ENCODE measurements at regions not wholly inside any gene's neighbourhood (a gene's known extent, or its start where the extent isn't known, plus 50 kb on each side); places are given as distances from the start of the nearest gene placed in this dataset.
"Not testable (repeated sequence)": the region's sequence is repeated elsewhere in the genome, so short reads cannot be mapped to it uniquely, and the experiment has no call there.

DNA sequence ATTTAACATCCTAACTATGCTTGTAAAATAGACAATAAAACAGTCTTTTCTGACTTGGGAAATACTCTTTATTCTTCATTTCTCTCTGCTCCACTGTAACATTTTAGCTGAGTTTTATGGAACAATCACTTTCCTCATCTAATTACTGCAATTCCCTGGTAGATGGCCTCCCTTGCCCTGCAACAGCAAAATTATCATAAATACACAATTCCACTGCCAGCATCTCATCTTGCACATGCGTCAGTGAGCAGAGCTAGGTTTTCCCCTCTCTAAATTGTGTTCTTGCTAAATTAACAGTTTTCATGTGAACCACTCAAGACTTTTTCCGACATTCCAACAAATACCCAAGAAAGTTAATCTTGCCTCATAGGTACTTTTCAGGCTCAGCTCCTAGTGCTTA is 920.9 kb upstream of the GOT2 start:
- no peak for DNase-seq

DNA sequence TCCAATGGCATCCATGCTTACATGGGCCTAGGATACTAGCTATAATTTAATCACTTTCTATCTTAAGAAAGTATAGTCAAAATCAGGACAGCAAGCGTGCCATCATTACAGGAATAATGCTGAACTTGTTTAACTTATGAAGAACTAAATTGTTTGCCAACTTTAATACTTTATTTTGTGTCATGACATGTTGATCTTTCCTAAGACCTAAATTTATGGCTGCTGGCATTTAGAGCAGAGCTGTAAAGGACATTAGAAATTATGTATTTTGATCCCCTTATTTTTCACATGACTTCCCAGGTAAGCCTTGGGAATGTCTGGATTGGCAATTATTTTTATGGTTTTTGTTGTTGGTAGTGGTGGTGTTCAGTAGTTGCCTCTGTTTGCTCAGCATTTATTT is 920.3 kb upstream of the GOT2 start:
- DNase-seq: no peak

DNA sequence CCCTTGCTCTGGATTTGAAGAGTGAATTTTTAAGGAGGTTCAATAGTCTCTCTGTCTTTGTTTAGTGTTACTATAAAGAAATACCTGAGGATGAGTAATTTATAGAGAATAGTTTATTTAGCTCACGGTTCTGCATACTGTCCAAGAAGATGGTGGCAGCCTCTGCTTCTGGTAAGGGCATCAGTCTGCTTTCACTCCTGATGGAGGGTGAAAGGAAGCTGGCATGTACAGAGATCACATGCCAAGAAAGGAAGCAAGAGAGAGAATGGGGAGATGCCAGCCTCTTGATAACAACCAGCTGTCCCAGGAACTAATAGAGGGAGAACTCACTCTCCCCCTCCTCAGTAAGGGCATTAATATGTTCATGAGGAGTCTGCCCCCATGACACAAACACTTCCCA is 917.5 kb upstream of the GOT2 start:
- no peak for DNase-seq

DNA sequence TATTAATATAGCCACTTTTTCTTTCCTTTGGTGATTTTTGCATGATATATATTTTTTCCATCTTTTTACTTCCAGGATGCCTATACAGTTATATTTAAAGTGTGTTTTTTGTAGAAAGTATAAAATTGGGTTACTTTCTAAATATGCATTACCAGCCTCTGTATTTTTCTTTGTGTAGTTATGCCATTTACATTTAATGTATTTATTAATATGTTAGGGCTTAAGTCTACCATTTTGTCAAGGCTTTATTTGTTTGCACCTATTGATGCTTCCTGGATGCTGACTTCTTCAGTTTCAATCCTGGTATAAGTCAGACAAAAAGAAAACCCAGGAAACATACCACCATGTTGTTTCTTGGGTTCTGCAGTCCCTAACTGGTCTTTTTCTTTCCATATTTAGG is 911.1 kb upstream of the GOT2 start:
- DNase-seq: no peak

DNA sequence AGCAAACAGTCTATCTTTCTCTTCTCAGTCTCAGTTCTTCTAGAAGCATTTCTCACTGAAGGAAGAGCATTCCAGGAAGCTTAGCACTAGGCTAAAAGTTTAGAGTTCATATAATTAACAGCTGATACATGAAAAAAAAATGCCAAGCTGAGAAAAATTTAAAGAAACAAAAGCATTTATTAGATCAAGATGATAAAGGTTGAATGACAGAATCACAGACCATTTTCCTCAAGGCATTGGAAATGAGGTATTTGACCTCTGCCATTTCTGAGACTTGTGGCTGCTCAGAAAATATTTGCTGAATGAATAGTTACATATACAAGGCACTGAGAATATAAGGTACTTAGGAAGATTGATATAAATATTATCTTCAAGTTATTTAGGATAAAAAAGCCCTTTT is 901.6 kb upstream of the GOT2 start:
- no peak for DNase-seq

DNA sequence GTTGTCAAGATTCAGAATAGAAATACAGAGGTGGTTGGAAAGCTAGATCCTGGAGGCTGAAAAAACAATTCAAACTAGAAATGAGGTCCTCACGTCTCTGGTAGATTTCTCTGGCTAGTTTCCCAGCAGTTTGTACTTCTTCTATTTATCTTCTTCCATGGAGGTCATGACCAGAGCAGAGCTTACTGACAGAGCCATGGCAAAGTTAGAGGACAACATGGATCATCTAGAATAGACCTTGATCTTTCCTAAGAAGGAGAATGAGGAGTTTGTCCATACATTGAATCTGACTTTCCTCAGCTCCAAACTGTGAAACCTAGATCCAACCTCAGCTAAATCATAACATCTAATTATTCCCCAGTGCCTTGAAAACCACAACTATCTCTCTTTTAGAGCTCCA is 900.8 kb upstream of the GOT2 start:
- no peak for DNase-seq

DNA sequence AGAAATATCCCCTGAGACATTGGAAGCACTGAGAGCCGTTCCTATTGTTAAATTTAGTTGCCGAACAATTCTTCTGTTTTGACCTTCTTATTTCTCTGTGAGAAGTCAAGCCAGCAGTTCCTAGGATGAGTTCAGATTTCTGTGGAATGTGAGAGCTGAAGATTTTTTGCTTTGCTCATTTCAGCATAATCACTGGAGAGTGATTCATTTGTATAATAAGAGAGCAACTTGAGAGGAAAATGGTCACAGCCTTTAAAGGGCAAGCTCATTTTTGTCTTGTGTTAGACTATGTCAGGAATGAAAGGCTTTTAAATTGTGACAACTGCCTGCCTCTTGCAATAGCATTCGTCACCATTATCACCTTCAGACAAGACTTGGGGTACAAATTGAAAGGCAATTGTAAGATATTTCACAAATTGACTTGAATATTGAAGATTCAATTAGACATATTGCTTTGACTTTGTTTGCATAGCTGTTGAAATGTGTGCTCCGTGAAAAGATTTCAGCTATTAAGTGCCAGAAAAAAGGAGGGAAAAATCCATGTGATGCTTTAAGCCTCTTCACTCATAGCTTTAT is 900.0 kb upstream of the GOT2 start:
- no peak for DNase-seq

DNA sequence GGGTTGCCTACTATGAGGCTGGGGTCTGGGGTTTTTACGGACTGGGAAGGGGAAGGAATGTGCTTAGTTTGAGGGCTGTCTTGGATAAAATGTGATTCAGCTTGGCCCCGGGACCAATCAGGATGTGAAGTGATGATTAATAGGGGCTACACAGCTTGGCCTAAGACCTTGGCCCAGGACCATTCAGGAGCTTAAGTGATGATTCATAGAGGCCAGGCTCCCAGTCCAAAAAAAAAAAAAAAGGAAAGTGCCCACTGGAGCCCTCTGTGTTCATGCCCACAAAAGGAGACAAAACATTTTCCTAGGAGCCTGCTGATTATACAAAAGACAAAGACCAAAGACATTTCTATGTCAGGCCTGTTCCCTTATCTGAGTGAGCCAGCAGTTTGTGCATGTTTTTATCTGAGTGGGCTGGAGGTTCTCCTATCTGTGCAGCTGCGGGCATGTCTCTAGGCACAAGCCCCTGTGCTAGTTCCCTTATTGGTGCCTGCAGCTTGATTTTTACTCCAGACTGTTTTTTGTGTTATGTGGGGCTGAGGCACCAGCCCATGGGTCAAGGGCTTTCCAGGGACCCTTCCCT is 898.2 kb upstream of the GOT2 start:
- DNase-seq: no peak

DNA sequence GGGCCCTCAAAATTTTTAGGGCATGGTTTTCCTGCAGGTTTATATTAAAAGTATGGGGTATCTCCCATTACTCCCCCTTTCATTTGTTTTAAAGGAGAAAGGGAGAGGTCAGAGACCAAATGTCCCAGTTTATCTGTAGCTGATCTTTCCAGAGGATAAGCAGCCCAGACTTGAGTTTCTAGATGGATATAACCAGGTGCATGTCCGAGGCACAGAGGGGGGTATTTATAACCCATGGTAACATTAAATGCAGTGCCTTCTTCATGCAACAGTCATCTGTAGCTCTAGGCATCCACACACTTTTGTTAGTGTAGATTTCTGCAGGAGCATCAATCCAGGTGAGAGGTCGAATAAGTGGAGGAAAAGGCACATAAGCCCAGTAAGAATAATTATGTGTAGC is 890.3 kb upstream of the GOT2 start:
- not testable (repeated sequence) for DNase-seq

DNA sequence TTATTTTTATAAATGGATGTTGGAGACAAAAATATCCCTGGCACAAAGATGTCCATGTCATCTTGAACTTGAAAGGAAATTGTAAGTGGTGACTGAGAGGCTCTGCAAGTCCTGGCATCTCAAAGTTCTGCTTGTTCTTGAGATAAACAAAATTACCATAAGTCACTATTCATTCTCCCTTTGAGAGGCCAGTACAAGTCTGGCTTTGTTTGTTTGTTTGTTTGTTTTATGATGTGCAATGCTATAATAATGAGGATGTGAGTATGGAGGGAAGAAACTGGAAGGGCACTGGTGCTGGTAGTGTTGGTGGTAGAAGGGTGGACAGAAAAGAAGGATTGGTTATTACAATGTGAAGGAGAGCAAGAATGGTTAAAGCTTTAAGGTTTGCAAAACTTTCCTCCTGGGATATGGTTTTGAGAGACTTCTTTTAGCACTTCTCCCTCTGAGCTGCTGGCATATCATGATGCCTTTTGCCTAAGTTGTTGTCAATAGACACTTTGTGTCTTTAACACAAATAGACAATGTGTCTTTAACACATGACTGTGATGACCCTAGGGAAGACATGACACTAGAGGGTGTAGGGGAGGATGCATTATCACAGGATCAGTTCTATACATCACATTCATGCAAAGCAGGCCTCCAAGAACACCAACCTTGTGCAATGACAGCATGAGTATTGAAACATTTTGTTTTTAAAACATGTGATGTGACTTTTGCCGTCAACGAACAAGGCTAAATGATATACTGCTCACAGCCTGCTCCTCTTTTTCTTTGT is 880.5 kb upstream of the GOT2 start:
- DNase-seq: no peak

DNA sequence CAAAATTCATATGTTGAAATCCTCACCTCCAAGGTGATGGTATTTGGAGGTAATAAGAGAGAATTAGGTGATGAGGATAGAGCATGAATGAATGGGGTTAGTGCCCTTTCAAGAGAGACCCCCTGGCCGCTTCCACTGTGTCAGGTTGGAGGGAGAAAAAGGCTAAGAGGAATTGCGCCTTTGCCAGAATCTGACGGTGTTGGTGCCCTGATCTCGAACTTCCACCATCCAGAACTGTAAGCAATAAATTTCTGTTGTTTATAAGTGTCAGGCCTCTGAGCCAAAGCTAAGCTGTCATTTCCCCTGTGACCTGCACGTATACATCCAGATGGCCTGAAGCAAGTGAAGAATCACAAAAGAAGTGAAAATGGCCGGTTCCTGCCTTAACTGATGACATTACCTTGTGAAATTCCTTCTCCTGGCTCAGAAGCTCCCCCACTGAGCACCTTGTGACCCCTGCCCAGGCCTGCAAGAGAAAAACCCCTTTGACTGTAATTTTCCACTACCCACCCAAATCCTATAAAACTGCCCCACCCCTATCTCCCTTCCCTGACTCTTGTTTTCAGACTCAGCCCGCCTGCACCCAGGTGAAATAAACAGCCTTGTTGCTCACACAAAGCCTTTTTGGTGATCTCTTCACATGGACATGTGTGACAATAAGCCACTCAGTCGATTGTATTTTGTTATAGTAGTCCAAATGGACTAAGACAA is 878.9 kb upstream of the GOT2 start:
- DNase-seq: not testable (repeated sequence)

DNA sequence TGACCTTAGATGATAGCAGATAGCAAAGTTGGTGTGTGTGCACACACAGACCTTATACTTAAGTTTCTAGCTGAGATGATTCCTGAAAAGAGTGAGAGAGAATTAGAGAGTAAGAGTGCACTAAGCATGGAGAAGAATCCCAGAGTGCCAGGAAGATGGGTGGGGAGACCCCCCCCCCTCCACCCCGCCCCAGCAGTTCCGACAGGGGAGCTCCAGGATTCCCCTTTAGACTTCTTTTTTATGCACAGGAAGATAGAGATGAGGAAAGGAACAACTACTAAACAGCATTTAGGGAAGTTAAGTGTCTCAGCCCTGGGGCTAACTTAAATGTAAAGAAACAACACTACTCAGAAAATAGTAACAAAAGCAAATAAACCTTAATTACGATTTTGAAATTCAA is 878.0 kb upstream of the GOT2 start:
- no peak for DNase-seq

DNA sequence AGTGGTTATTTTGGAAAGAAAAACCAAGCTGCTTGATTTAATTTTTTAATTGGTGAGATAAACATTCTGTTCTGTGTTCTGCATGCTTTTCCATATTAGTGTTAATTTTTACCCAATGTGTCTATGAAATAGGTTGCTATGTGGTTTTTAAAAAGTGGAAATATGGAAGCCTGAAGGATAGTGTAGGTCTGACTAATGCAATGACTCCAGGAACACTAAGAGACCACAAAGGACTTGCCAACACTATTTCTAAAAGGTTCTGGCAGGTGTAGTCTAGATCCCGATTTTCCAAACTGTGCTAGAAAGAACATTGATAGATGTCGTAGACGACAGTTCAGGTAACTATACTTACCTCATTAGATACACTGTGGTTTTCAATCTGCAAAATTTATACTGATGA is 877.4 kb upstream of the GOT2 start:
- DNase-seq: no peak

DNA sequence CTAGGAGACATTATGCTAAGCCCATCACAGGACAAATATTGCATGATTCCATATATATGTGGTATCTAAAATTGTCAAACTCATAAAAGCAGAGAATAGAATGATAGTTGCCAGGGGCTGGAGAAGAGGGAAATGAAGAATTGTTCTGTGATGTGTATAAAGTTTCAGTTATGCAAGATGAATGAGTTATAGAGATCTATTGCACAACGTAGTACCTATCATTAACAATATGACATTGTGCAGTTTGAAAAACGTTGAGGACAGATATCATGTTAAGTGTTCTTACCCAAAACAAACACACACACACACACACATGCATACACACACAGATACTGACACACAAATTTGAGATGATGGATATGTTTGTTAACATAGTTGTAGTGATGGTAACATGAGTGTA is 871.6 kb upstream of the GOT2 start:
- no peak for DNase-seq

DNA sequence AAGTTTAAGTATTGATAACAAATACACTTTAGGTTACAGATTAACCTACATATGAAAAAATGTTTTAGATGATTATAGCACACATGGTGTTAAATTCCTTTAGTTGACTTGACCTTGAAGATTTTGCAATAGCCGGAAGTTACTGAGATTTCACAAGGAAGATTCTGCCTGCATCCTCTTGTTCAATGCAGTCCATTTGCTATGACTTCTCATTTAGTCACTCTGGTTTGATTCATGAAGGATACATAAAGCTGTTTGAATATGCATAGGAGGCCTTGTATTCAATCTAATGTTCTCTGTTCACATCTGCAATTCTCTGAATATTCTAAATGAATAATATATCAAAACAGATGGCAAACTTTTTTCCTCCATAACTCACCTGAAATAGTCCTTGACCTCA is 870.2 kb upstream of the GOT2 start:
- no peak for DNase-seq

DNA sequence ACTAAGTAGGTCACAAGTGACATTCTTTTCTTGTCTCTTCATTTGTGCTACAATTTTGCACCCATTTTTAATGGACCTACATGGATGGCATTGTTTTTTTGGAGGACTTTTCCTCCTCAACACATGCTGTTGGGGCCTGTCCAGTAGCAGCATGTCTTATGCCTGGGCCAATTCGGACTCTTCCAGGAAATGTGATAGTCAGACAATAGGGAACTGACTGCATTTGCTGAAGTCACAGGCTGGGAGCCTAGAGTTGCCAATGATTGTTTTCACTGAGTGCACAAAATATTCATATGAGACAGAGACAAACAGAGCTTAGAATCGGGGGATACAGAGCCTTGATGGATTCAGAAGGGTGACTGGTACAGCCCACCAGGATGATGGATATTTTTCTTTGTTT is 867.3 kb upstream of the GOT2 start:
- DNase-seq: no peak

DNA sequence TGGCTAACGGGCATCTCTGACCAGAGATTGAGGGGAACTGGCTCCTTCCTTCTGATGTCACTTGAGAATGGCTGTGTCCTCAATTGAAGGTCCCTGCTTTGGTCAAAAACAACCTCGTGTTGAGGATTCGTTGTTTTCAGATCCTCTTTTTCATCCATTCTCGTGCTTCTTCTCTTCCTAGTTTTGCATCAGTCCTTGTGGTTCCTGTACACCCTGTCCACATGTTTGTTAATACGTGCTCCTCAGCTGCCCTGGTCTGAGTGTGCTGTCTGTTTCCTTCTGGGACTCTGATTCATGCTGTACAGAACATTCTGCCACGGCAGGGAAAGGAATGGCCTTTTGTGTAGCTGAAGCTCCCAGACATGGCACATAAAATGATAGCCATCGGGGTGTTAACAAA is 863.2 kb upstream of the GOT2 start:
- no peak for DNase-seq

DNA sequence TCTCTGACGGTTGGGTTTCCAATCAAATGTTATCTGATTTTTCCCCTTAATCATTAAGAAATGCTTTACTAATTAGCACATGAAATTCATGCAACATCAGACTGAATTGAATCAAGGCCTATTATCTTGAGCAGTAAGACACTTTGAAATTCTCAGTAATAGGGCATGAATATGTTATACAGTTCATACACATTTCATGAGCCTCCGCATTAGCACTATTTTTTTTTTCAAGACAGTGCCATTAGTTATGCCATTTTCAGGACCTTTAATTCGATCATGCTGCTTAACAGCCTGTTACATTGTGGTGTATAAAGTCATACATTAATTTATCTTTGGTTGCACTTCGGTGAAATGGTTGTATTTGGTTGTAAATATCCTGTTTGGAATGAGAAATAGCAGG is 862.6 kb upstream of the GOT2 start:
- no peak for DNase-seq

DNA sequence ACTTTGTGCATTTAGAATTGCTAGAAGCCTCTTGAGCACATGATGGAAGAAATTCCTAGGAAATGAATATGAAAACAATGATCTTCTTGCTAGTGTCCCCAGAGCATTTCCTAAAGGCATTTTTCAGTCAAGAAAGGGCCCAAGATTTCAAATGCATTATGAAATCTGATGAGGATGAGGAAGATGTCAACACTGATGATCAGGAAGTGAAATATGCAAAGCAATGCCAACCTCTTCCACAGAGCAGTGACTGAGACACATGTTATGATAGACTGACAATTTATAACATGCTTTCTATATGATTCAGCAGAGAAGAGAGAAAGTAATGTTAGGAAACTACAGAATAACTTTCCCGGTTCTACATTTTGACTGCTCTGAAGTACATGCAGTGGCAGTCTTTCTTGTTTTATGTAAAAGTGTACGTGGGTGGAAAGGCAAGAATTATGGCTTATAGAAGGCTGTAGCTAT is 859.1 kb upstream of the GOT2 start:
- peak; percentile 1 for DNase-seq

DNA sequence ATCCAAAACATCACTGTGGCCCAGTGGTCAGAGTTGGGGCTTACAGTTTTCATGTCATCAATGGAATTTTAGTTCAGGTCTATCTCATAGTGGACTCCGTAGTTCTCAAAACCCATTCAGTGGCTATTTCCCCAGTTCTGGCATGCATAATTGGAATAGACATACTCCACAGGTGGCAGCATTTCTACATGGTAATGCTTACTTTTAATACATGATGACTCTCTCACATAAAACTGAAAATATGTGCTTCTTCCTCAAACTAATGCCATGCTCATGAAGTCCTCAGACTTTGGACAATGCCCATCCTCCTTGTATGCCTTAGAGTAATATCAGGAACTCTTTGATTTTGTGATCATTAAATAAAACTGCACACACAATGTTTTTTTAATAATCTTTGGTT is 857.4 kb upstream of the GOT2 start:
- no peak for DNase-seq

DNA sequence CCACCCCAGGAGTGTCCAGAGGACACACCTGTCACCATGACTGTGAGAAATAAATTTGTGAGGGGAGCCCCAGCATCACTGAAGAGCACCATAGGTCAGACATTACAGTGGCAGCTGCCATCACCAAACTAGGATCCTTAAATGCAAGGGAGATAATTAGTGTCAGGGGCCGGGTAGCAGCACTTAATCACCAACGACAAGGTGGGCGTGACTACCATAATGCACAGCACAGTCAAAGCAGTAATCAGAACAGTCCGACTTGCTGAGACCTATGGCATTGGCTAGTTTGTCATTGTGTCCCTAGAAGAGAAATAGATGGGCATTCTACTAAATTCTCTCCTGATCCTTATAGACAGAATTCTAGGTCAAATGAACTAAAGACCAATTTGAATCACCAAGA is 856.7 kb upstream of the GOT2 start:
- no peak for DNase-seq

DNA sequence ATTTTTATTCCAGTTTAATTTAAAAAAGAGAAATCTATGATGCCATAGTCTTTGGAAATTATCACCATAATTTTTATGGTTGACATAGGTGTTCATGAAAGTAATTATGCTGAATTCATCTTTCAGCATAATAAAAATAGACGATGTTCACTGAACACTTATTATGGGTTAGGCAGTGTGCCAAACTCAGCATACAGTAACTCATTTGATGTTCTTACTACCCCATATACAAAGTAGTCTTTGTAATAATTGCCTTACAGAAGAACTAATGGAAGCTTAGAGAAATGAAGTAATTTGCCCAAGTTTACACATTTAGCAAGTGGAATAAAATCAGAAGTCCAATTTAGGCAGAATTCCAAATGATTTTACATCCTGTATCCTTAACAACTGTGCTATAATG is 852.2 kb upstream of the GOT2 start:
- DNase-seq: no peak

DNA sequence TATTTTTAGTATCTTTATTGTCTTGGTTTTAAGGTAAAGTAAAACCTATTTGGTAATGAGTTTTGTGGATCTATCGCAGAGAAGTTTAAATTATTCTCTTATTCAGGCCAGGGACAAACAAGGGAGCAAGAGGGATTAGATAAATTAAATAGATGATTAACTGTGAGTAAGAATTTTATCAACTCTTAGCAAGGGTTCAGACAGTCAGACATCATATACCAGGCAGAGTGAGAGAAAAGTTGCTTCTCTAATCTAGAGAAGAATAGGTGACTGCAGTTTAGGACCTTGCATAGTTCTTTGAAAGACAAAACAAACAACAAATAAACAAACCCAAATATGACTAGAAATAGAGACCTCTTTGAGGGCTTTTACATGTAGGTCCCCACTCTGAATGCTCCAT is 840.2 kb upstream of the GOT2 start:
- no peak for DNase-seq

Measured in activated CD4-positive, alpha-beta T cell treated with anti-CD3 and anti-CD28 coated beads, Interleukin-2, amount 50 U/mL, for 16 hours (primary cell).